GM18858 (cell line): ENCODE measurements at regions not wholly inside any gene's neighbourhood (a gene's known extent, or its start where the extent isn't known, plus 50 kb on each side); places are given as distances from the start of the nearest gene placed in this dataset.
"Not testable (repeated sequence)": the region's sequence is repeated elsewhere in the genome, so short reads cannot be mapped to it uniquely, and the experiment has no call there.

Experiments used
- ATAC-seq: cut with Tn5 transposase; IDR thresholded peaks from one replicate; pipeline ENCODE4 v1.9.1; 2021; ENCODE audit not compliant: unreplicated experiment

DNA sequence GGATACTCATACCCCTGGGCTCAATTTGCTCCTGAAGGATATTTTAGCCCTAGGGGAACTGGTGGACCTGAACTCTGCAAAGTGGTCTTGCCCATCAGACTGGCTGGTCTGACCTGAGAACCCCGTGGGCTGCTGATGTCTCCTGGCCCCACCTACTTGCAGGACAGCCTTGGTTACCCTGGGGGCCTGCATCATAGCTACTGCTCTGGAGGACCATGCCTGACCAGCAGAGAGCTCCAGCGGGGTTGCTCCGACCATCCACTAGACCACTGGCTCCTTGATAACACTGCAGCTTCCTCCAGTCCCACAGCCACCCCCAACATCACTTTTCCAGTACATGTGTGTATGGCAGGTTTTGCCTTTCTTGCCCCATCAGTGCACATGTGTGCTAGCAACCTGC lies 331.6 kb upstream of the BRINP3 start:
- ATAC-seq: no peak

DNA sequence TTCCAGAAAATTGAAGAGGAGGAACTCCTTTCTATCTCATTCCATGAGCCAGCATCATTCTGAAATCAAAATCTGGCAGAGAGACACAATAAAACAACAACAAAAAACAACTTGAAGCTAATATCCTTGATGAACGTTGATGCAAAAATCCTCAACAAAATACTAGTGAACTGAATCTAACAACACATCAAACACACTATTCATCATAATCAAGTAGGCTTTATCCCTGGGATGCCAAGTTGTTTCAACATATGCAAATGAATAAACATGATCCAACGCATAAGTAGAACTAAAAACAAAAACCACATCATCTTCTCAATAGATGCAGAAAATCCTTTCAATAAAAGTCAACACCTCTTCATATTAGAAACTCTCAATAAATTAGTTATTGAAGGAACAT lies 335.3 kb upstream of the BRINP3 start:
- ATAC-seq: no peak

DNA sequence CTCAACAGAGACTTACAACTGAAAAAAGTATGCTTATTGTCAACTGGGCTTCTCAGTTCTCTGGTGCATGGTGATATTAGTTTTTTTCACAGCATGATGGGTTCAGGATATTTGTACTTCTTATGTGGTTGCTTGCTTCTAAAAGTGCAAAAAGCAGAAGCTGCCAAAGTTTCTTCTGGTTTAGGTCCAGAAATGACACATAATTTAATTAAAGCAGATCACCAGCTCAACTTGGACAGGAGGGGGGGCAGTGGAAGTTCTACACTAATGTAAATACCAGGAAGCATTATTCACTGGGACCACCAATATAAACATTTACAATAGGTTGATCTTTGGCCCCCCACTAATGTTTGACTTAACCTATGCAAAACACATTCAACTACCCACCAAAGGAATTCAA lies 354.8 kb upstream of the BRINP3 start:
- no peak for ATAC-seq

DNA sequence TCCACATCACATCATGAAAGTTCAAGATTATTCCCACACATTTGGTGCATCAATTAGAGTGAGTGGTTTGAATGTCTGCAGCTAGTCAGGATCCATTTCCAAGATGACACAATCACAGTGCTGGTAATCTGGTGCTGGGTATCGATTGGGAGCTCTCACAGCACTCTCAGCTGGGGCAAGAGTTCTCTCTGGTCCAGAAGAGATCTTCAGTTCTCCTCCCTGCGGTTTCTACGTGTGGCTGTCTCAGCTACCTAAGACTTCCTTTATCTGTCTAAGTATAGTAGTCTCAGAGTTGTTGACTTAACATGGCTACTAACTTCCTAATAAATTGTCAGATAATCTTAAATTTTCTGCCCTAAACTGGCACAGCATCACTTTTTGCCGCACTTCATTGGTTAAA lies 358.0 kb upstream of the BRINP3 start:
- ATAC-seq: no peak

DNA sequence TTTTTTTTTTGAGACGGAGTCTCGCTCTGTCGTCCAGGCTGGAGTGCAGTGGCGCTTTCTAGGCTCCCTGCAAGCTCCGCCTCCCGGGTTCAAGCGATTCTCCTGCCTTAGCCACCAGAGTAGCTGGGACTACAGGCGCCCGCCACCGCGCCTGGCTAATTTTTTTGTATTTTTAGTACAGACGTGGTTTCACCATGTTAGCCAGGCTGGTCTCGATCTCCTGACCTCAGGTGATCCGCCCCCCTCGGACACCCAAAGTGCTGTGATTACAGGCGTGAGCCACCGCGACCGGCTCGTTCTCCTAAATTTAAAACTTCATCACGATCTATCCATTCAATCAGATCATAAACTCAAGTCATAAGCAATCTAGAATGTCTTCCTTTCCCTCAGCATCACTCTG lies 359.5 kb upstream of the BRINP3 start:
- not testable (repeated sequence) for ATAC-seq

DNA sequence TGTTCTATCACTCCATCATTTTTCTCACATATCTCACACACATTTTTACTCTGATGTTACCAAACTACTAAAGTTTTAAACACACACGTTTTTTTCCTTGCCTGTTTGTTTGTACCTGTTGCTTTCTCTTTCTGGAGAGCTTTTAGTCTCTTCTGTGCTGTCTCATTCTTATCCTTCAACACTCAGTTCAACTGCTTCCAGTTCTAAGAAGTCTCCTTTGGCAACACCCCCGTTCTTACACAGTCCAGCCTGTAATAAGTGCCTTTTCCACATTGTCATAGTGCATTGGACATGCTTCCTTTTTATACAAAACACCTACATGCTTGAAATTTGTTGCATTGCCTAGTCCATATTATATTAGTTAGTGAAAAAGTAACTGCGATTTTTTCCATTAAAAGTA lies 360.2 kb upstream of the BRINP3 start:
- no peak for ATAC-seq

DNA sequence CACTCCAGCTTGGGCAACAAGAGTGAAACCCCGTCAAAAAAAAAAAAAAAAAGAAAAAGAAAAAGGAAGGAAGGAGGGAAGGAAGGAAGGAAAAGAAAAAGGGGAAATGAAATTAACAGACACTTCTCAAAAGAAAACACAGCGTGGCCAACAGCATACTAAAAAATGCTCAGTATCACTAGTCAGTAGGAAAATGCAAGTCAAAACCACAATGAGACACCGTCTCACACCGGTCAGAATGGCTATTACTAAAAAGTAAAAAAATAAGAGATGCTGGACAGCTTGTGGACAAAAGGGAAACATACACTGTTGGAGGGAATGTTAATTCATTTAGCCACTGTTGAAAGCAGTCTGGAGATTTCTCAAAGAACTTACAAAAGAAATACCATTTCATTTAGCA lies 369.5 kb upstream of the BRINP3 start:
- ATAC-seq: peak; percentile 37

DNA sequence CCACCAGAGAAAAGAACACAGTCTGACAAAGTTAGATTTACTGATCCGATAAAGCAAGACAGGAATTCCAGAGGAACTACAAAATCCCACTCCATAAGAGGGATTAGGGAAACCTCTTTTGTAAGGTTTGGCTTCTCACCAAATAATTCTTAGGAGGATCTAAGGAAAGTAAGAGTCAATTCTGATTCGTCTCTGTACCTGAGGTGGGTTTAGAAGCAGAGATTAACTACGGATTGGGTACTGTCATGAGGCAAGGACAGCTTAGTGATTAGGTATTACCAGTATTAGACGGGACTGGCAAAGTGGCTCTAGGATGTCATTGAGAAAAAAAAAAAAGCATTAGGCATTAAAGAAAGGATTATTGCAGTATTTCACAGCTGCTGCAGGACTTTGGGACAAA lies 371.7 kb upstream of the BRINP3 start:
- no peak for ATAC-seq

DNA sequence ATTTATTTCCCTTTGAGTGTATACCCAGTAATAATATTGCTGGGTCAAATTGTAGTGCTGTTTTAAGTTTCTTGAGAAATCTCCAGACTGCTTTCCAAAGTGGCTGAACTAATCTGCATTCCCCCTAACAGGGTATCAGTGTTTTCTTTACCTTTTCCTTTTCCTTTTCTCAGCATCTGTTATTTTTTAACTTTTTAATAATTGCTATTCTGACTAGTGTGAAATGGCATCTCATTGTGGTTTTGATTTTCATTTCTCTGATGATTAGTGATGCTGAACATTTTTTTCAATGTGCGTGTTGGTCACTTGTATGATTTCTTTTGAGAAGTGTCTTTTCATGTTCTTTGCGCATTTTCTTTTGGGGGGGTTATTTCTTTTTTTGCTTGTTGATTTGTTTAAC lies 374.9 kb upstream of the BRINP3 start:
- ATAC-seq: no peak

DNA sequence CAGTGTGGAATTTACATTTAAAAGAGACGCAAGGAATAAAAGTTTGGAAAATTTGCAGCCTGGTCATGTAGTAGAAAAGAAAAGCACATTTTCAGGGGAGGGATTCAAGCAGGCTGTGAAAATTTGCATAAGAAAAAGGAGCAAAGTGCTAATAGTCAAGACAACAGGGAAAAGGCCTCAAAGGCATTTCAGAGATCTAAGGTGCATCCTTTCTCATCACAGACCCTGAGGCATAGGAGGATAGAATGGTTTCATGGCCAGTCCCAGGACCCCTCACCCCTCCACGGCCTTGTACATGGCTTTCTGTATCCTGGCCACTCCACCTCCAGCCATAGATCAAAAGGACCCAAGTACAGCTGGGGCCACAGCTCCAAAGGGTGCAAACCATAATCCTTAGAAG lies 380.5 kb upstream of the BRINP3 start:
- ATAC-seq: no peak

DNA sequence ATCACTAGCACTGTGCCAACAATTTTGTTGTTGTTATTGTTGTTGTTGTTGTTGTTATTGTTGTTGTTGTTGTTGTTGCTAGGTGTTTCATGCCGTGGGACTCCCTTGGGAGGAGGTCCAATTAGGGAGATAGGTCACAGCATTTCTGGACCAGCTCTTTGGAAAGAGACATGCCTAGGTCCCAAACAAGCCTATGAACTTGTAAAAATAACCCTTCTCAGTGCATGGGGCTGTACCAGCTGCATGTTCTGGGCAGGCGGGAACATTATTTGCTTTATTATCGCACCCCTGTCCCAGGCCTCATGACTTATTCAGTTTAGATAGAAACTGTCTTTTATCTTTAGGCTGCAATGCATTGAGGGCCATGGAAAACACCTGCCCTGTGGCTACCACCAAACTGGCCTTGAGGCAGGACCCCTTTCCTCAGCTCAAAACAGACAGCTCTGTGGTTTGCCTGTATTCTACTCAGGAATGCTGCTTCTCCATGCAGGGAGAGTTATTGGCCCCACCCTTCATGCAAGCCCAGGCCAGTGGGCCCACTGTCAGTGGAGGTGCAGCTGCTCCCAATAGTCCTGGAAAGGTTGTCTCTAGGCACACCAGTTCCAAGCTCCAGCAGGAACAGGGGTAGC lies 386.5 kb upstream of the BRINP3 start:
- no peak for ATAC-seq

DNA sequence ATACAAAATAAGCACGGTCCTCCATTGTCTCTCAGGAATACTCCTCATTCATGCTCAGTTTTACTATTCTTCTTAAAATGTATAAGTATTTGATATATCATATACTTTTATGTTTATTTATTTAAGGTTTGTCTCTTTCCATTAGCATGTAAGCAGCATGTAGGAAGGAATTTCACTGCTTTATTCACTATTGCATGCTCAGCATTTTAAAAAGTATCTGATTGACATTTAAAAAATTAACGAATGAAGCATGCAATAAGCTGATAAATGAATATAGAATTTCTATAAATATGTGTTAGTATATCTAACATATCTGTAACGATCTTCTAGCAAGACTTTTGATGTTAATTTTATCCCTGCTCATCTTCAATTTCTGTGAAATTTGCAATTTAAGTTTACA lies 402.7 kb upstream of the BRINP3 start:
- ATAC-seq: no peak

DNA sequence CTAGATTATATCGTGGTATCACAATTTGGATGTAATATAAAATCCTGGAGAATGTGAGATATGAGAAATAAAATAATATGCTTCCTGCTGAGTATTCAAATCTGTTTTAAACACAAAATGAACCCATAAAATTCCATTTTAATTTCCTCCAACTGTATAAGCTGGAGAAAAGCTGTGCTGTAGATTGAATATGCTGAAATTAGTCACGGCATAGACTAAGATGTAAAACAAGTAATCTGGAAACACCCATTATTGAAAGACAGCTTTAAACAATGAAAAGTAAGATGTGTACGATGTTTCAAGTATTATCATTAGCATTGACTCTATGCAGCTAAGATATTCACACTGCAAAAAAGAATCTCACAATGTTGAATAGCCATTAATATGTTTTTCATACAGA lies 403.4 kb upstream of the BRINP3 start:
- no peak for ATAC-seq

DNA sequence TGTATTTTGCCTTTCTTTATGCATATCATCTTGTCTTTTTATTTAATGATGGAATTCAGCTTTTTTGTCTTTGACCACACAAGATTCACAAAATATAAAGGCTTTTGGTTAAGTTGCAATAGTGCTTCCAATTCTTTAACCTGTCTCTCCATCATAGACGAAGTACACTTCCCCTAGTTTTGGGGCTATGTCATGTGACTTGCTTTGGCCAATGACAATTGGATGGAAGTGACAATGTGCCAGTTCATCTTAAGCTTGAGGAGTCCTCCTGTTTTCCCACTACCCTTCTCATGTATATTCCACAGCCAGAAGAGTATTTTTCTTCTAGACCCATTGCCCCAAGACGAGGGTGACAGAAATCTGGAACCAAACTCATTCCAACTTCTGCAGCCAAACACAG lies 419.6 kb upstream of the BRINP3 start:
- no peak for ATAC-seq

DNA sequence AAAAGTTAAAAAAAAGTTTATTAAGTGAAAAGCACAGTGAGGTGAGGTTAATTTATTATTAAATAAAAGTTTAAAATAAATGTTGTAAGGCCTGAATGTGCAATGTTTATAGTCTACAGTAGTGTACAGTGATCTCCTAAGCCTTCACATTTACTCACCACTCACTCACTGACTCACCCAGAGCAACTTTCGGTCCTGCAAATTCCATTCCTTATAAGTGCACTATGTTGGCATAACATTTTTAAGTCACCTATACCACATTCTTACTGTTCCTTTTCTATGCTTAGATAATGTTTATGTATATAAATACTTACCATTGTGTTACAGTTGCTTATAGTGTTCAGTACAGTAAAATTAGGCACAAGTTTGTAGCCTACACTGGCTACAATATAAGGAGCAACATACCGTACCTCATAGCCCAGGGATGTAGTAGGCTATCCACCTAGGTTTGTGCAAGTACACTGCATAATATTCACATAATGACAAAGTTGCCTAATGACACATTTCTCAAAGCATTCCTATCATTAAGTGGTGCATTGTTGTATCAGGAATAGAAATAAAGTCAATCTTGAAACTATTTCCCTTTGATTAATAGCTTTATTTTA lies 426.5 kb upstream of the BRINP3 start:
- no peak for ATAC-seq

DNA sequence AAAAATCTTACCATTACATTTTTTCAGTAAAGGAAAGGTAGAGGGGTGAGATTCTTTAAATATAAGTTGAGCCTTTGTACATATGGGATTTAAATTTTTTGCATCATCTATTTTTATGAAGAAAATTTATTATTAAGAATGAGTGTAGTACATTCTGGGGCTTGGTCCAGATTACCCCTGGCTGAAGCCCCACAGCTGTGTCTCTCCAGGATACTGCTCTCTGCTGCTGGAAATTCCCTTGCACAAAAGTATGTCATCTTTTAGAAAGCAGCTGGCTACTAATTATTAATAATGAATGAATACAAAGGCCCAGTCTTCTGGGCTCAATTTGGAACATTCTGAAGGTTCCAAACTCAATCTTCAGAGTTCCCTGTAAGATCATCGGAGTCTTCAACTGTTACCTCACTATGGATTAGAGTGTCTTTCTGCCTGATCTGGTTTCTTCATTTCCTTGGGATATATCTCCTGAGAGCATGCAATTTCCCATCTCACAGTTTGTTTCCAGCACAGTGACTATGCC lies 428.6 kb upstream of the BRINP3 start:
- ATAC-seq: no peak

DNA sequence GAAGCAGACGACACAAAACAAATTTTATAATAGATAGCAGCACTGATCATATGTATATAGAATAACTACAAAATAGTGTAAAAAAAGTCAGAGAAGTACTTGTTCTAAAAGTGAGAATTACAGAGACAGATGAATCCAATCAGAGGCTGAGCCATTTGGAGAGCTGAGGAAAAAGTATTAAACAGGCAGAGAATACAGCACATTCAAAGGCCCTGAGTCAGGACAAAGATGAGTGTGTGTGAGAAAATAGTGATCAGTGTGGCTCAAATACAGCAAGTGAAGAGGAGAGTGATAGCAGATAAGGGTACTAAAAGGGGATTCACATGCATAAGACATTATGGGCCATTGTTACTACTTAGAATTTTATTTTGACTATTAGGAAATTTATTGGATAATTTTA lies 430.6 kb upstream of the BRINP3 start:
- no peak for ATAC-seq

DNA sequence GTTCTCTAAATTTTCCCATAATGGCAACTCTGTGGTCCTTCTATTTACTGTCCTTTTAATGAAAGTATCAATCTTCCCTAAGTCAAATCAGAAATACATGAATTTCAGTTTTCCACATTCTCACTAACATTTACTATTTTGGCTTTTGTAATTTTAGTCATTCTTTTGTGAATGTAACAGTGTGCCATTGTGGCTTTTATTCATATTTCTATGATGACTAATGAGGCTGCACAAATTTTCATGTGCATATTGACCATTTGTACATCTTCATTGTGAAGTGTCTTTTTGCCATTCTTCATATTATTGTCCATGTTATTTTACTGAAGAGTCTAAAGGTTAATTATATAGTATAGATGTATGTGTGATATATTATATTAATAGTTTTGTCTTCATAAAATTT lies 431.0 kb upstream of the BRINP3 start:
- ATAC-seq: no peak

DNA sequence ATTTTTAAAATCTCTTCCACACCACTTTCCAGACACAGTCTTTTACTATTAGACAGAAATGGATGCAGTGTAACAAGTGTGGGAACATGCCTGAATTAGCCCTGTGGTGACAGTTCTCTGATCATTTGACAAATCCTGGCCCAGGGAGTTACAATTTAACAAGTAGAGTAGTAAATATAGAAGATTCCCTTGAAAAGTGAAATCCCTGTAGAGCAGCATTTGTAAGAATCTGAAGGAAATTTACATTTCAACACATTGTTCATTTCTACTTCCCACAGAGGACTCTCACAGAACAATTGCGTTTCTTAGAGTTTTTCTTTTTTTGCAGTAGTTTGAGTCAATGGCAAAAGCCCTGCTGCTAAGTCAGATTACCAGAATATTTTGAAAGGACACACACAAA lies 458.3 kb upstream of the BRINP3 start:
- ATAC-seq: no peak

DNA sequence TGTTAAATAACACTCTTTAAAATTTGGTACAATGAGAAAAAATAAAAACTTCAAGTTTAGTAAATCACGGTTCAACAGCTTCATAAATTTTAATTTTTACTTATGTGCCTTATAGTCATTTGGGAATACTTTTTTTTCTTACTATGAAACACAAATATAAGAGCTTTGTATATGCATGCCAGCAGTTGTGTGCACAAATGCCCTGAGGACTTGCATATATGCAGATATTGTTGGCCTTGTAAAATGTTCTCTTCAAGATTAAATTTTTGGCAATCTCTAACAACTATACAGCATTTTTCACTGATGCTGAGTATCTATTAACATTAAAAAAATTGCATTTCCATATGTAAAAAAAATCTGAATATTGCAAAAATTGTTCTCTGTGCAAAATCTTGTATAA lies 458.7 kb upstream of the BRINP3 start:
- no peak for ATAC-seq

DNA sequence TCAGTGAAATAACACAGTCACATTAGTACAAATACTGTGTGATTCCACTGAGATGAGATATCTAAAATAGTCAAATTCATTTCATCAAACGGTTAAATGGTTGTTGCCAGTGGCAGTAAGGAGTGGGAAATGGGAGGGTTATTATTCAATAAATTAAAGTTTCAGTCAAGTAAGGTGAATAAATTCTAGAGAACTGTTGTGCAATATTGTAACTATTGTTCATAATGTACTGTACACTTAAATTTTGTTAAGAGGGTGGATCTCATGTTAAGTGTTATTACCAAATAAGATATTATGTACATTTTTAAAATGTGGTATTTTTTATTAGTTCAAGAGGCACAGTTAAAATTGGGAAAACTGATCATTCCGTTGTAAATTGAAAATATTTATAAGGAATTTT lies 463.3 kb upstream of the BRINP3 start:
- no peak for ATAC-seq

DNA sequence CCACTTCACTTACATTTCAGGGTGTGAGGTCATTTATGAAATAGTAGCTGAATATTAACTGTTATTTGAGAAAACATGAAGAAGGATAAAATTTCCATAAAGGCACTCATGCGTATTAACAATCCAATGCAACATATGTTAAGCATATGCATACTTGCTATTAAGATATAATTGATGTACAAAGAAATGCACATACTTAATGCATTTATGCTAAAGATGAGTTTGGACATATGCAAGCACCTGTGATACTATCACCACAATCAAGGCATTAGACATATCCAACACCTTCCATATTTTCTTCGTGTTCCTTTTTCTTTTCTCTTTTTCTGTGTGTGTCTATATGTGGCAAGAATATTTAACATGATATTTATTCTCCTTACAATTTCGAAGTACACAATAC lies 464.8 kb upstream of the BRINP3 start:
- no peak for ATAC-seq

DNA sequence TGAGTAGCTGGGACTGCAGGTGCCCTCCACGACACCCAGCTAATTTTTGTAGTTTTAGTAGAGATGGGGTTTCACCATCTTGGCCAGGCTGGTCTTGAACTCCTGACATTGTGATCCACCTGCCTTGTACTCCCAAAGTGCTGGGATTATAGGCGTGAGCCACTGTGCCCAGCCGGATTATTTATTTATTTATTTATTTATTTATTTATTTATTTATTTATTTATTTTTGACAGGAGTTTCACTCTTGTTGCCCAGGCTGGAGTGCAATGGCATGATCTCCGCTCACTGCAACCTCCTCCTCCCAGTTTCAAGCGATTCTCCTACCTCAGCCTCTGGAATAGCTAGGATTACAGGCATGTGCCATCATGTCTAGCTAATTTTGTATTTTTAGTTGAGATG lies 466.1 kb upstream of the BRINP3 start:
- not testable (repeated sequence) for ATAC-seq
